ENCODE measurements at regions not wholly inside any gene's neighbourhood (a gene's known extent, or its start where the extent isn't known, plus 50 kb on each side); places are given as distances from the start of the nearest gene placed in this dataset.

GRCh38 chr15:66838671-66839239 is 136.7 kb downstream of the SMAD6 start:
- TF ChIP-seq CTCF (IDR thresholded peaks at IDR 0.05; ENCODE audit: extremely low read depth, missing control alignments) = no peak
- no peak for DNase-seq (ENCODE audit: low spot score)

GRCh38 chr15:66839506-66840112 is 137.6 kb downstream of the SMAD6 start:
- no peak for DNase-seq (ENCODE audit: low spot score)
- no peak for TF ChIP-seq CTCF (IDR thresholded peaks at IDR 0.05; ENCODE audit: extremely low read depth, missing control alignments)

GRCh38 chr15:66840615-66841390 is 138.8 kb downstream of the SMAD6 start:
- TF ChIP-seq CTCF (IDR thresholded peaks at IDR 0.05; ENCODE audit: extremely low read depth, missing control alignments) = no peak
- DNase-seq (ENCODE audit: low spot score) = no peak

- no peak for TF ChIP-seq CTCF (IDR thresholded peaks at IDR 0.05; ENCODE audit: extremely low read depth, missing control alignments)
- no peak for DNase-seq (ENCODE audit: low spot score)
Observed at GRCh38 chr15:66841953-66842681, 140.1 kb downstream of the SMAD6 start.

GRCh38 chr15:66842710-66843441 is 140.8 kb downstream of the SMAD6 start:
- no peak for DNase-seq (ENCODE audit: low spot score)
- no peak for TF ChIP-seq CTCF (IDR thresholded peaks at IDR 0.05; ENCODE audit: extremely low read depth, missing control alignments)

- no peak for TF ChIP-seq CTCF (IDR thresholded peaks at IDR 0.05; ENCODE audit: extremely low read depth, missing control alignments)
Observed at GRCh38 chr15:66843581-66843980, 141.5 kb downstream of the SMAD6 start.

More at GRCh38 chr15:66843581-66843980, 141.5 kb downstream of the SMAD6 start:
- DNase-seq (ENCODE audit: low spot score) = no peak

All from GM20000 (cell line).